Tongue (tissue), 1 donor: ENCODE measurements at regions not wholly inside any gene's neighbourhood (a gene's known extent, or its start where the extent isn't known, plus 50 kb on each side); places are given as distances from the start of the nearest gene placed in this dataset.

Source experiments
- DNase-seq: peaks from one replicate; pipeline ENCODE4 v3.0.0-alpha.2; 2015

- no peak for DNase-seq
These were observed 140.0 kb upstream of the UBE2E1 start for GRCh38 chr3:23665741-23666140.

- DNase-seq, result no peak
These were observed 138.9 kb upstream of the UBE2E1 start for GRCh38 chr3:23666818-23667217.

DNA sequence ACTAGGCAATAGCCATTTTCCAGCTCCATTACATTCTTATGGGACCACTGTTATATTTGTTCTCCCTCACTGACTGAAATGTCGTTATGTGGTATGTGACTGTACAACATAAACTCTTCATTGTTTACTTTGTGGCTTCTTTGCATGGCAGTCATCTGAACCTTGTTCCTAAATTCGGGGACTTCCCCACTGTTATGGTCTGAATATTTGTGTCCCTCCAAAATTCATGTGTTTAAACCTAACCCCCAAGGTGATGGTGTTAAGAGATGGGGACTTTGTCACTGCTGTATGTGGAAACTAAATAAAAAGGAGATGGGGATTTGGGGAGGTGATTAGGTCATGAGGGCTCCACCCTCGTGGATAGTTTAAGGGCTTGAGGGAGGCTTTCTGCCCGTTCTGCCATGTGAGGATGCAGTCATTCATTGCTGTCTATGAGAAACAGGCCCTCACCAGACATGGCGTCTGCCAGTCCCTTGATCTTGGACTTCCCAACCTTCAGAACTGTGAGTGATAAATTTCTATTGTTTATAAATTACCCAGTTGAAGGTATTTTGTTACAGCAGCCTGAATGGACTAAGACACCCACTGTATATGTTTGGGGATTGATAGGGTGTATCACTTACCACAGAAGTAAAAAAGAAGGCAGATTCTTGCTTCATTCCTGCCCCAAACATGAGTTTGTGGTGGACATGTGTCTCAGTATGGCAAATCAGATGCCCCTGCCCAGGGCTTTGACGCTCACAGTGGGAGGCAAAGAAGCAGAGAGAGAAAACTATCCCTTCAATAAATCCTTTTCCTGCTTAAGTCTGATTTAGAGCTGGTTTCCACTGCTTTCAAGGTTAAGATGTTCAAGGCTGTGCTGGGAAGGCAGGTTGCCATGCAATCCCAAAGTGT is 138.0 kb upstream of the UBE2E1 start:
- no peak for DNase-seq

- no peak for DNase-seq
These were observed 137.3 kb upstream of the UBE2E1 start for GRCh38 chr3:23668430-23668904.

GRCh38 chr3:23669541-23670255 is 136.1 kb upstream of the UBE2E1 start:
- DNase-seq, result no peak

- no peak for DNase-seq
These were observed 133.7 kb upstream of the UBE2E1 start for GRCh38 chr3:23671851-23672589.

GRCh38 chr3:23672628-23673027 is 133.1 kb upstream of the UBE2E1 start:
- DNase-seq, result no peak

DNA sequence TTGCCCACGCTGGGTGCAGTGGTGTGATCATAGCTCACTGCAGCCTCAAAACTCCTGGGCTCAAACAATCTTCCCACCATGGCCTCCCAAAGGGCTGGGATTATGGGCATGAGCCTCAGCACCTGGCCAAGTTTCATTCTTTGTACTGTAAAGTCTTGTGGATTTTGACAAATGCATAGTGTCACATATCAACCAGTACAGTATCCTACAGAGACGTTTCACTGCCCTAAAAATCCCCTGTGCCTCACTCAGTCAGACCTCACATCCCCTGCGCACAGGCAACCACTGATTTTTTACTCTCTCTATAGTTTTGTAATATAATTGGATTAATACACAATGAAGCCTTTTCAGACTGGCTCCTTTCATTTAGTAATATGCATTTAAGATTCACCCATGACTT is 130.7 kb upstream of the UBE2E1 start:
- DNase-seq, result no peak

DNA sequence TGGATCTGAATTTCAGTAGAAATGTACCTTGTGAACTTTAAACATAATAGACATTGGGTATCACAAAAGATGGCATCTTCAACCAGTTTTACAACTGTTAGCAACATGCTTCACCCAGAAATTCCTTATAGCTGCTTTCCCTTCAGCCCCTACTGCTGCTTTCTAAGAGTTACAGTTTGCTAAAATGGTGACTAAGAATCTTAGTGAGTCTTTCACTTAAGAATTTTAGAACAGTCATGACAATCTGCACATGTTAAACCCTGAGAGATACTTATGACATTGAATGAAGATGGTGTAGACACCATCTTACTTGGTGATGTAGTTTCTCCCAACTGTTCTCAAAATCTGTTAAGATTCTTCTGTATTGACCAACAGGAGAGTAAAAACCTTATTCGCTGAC is 129.7 kb upstream of the UBE2E1 start:
- DNase-seq, result no peak

GRCh38 chr3:23682646-23683045 is 123.1 kb upstream of the UBE2E1 start:
- peak; percentile 65 for DNase-seq

DNA sequence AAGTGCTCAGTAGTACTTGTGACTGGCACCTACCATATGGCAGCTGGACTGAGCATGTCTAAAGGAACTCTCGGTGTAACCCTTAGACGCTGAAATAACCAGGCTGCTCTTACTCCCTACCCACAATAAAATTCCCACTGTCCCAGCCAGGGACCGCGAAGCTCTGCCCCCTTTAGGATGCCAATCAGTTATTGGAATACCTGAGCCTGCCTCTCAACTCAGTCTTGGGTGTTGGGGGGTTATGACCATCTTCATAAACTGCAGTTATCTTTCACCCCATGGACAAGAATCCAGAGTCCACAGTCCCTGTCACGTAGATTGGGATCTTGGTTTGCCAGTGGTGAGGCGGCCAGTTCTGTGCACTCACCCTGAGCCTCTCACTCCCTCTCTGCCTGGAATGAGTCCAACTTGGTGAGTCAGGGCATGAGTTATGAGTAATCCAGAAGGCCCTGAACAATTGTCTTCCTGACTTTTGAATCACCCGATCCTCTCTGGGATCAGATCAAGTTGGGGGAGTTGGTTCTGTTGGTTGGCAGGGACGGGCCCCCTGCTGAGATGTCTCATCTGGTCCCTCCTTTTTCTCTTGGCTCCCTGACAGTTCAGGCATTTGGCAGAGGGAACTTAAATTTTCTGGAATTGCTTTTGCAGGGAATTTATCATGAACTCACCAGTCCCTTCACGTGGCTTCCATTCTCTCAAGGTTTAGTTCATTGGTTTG is 120.1 kb upstream of the UBE2E1 start:
- DNase-seq, result peak; percentile 92

- DNase-seq, result peak; percentile 28
These were observed 119.2 kb upstream of the UBE2E1 start for GRCh38 chr3:23686519-23686918.

DNA sequence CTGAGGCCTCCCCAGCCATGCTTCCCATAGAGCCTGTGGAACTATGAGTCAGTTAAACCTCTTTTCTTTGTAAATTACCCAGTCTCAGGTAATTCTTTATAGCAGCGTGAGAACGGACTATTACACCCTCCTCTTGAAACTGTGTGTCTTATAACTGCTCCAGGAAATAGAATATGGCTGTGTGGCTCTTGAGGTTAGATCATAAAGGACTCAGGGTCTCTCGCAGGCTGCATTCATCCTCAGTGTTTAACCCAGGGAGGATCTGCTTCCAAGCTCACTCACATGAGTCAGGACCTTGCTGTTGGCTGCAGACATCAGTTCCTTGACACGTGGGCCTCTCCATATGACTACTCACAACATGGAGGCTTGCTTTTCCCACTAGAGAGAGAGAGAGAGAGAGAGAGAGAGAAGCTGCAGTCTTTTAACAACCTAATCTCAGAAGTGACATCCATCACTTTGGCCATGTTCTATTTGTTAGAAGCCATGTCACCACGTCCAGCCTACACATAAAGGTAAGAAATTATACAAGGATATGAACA is 114.3 kb upstream of the UBE2E1 start:
- DNase-seq, result no peak

- no peak for DNase-seq
These were observed 108.9 kb upstream of the UBE2E1 start for GRCh38 chr3:23696842-23697241.

GRCh38 chr3:23697416-23697815 is 108.3 kb upstream of the UBE2E1 start:
- DNase-seq, result no peak

- DNase-seq, result no peak
These were observed 107.0 kb upstream of the UBE2E1 start for GRCh38 chr3:23698652-23699313.

DNA sequence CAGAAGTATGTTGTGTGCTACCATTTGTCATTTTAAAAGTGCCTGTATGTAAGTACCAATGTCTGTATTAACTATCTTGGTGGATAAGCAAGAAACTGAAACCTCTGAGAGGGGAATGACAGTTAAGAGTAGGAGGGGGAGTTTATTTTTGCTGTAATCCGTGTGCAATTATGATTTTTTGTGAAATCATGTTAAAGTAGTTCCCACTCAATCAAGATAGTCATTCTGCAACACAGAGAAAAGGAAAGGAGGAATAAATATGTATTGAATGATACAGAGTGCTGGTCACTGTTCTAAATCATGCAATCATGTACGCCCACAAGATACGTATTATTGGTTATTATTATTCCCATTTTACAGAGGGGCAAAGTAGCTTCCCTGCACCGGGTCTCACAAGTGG is 105.1 kb upstream of the UBE2E1 start:
- no peak for DNase-seq

GRCh38 chr3:23701716-23702597 is 103.8 kb upstream of the UBE2E1 start:
- DNase-seq, result peak; percentile 31

- no peak for DNase-seq
These were observed 101.5 kb upstream of the UBE2E1 start for GRCh38 chr3:23704298-23704697.

- no peak for DNase-seq
These were observed 99.6 kb upstream of the UBE2E1 start for GRCh38 chr3:23706111-23706510.
